Mesenchymal stem cell (in vitro differentiated cells and primary cell): ENCODE measurements at regions not wholly inside any gene's neighbourhood (a gene's known extent, or its start where the extent isn't known, plus 50 kb on each side); places are given as distances from the start of the nearest gene placed in this dataset.

Source experiments
- DNase-seq: peaks from one replicate; pipeline ENCODE4 v3.0.0-alpha.2; 2013
- H2AFZ ChIP-seq: one replicate; pipeline ENCODE4 v1.6.1; 2013; ENCODE audit warnings: low read depth, mild to moderate bottlenecking, control low read depth, inconsistent platforms, low read length, moderate library complexity
- H2AK5ac ChIP-seq: 2 replicates; pipeline ENCODE4 v1.6.1; 2013; ENCODE audit warnings: low read length, moderate library complexity, mild to moderate bottlenecking, inconsistent platforms; ENCODE audit not compliant: severe bottlenecking
- H2BK120ac ChIP-seq: one replicate; pipeline ENCODE4 v1.6.1; 2013; ENCODE audit warnings: low read depth, mild to moderate bottlenecking, inconsistent platforms, low read length, moderate library complexity
- H2BK12ac ChIP-seq, 2 experiments: one replicate each; pipeline ENCODE4 v1.6.1; 2013; ENCODE audit warnings: inconsistent platforms in 2 of 2, low read length in 2 of 2, mild to moderate bottlenecking in 2 of 2, moderate library complexity in 2 of 2, control low read depth in 1 of 2
- H2BK15ac ChIP-seq: one replicate; pipeline ENCODE4 v1.6.1; 2013; ENCODE audit warnings: mild to moderate bottlenecking, low read depth, inconsistent platforms; ENCODE audit not compliant: poor library complexity, severe bottlenecking
- H2BK5ac ChIP-seq: 2 replicates; pipeline ENCODE4 v1.6.1; 2013; ENCODE audit warnings: low read depth, mild to moderate bottlenecking, low read length, control low read depth, inconsistent platforms; ENCODE audit not compliant: poor library complexity, severe bottlenecking
- H3K14ac ChIP-seq, 2 experiments: one replicate each; pipeline ENCODE4 v1.6.1; 2013; ENCODE audit warnings: inconsistent platforms in 2 of 2, low read length in 2 of 2, control low read depth in 1 of 2, mild to moderate bottlenecking in 1 of 2, moderate library complexity in 1 of 2
- H3K18ac ChIP-seq, 2 experiments: one replicate each; pipeline ENCODE4 v1.6.1; 2013; ENCODE audit warnings: inconsistent platforms in 2 of 2, low read length in 2 of 2, control low read depth in 1 of 2, low read depth in 1 of 2, mild to moderate bottlenecking in 1 of 2
- H3K23ac ChIP-seq, 2 experiments: one replicate each; pipeline ENCODE4 v1.6.1; 2013; ENCODE audit warnings: inconsistent platforms in 2 of 2, low read length in 2 of 2, mild to moderate bottlenecking in 2 of 2, moderate library complexity in 2 of 2, control low read depth in 1 of 2
- H3K27ac ChIP-seq: 2 replicates; pipeline ENCODE4 v1.5.1; 2013; ENCODE audit warnings: mild to moderate bottlenecking, moderate library complexity, low read length, control low read depth, inconsistent platforms; ENCODE audit not compliant: poor library complexity, severe bottlenecking
- H3K27me3 ChIP-seq, 2 experiments: 2 replicates each; pipeline versions ENCODE4 v1.6.1 to v1.7.0; 2013; ENCODE audit warnings: low read length in 2 of 2, mild to moderate bottlenecking in 2 of 2, moderate library complexity in 2 of 2, control low read depth in 1 of 2, inconsistent platforms in 1 of 2; ENCODE audit not compliant: control insufficient read depth in 1 of 2, insufficient read depth in 1 of 2
- H3K36me3 ChIP-seq, 2 experiments: 2 replicates each; pipeline versions ENCODE4 v1.6.1 to v1.7.0; 2013; ENCODE audit warnings: low read length in 2 of 2, control low read depth in 1 of 2, inconsistent platforms in 1 of 2, low read depth in 1 of 2, mild to moderate bottlenecking in 1 of 2; ENCODE audit not compliant: insufficient read depth in 2 of 2, control insufficient read depth in 1 of 2
- H3K4ac ChIP-seq, 2 experiments: one replicate each; pipeline ENCODE4 v1.6.1; 2013; ENCODE audit warnings: inconsistent platforms in 2 of 2, low read length in 2 of 2, mild to moderate bottlenecking in 2 of 2, moderate library complexity in 2 of 2, control low read depth in 1 of 2, low read depth in 1 of 2
- H3K4me1 ChIP-seq: 2 replicates; pipeline ENCODE4 v1.6.1; 2013; ENCODE audit warnings: low read depth, low read length, control low read depth; ENCODE audit not compliant: control insufficient read depth, insufficient read depth
- H3K4me2 ChIP-seq: 2 replicates; pipeline ENCODE4 v1.6.1; 2013; ENCODE audit warnings: low read length, mild to moderate bottlenecking, inconsistent platforms; ENCODE audit not compliant: poor library complexity, severe bottlenecking
- H3K4me3 ChIP-seq, 2 experiments: 2 replicates each; pipeline versions ENCODE4 v1.5.1 to v1.7.0; 2013; ENCODE audit warnings: low read length in 2 of 2, mild to moderate bottlenecking in 2 of 2, control low read depth in 1 of 2, low read depth in 1 of 2; ENCODE audit not compliant: insufficient read depth in 1 of 2
- H3K79me1 ChIP-seq: replicated peaks from 2 replicates; pipeline ENCODE4 v1.6.1; 2013; ENCODE audit warnings: mild to moderate bottlenecking, control low read depth, low read length, inconsistent platforms; ENCODE audit not compliant: poor library complexity, severe bottlenecking
- H3K9ac ChIP-seq: 2 replicates; pipeline ENCODE4 v1.7.0; 2013; ENCODE audit warnings: mild to moderate bottlenecking, low read length, moderate library complexity
- H3K9me3 ChIP-seq: 2 replicates; pipeline ENCODE4 v1.7.0; 2013; ENCODE audit warnings: mild to moderate bottlenecking, low read length; ENCODE audit not compliant: control insufficient read depth
- H4K8ac ChIP-seq: one replicate; pipeline ENCODE4 v1.6.1; 2013; ENCODE audit warnings: inconsistent platforms, mild to moderate bottlenecking, low read length, moderate library complexity
- H4K91ac ChIP-seq: one replicate; pipeline ENCODE4 v1.6.1; 2013; ENCODE audit warnings: mild to moderate bottlenecking, low read length, inconsistent platforms
- WGBS: methylation state at CpG from one replicate; pipeline ENCODE4 v1.1.7; 2013; ENCODE audit warnings: mixed read lengths; 5-methylcytosine and 5-hydroxymethylcytosine counted together

GRCh38 chr2:59302683-59303082 is 1061.6 kb upstream of the FANCL start:
- DNase-seq, result no peak
- H3K9me3 ChIP-seq, result no peaks in the 10 kb centered on the region
- H3K9ac ChIP-seq, result no peak overlapping the region
- no peaks in the 10 kb centered on the region for H3K4me1 ChIP-seq
- H3K27ac ChIP-seq, result no peak overlapping the region
- H2AK5ac ChIP-seq, result no peak overlapping the region
- H2AFZ ChIP-seq, result no peak overlapping the region
- no peak overlapping the region for H4K91ac ChIP-seq
- no peak overlapping the region for H3K18ac ChIP-seq
- H3K4me3 ChIP-seq, result no peak overlapping the region
- H3K27me3 ChIP-seq, result peaks cover 0 to 17% of the 10 kb centered on the region in 2 experiments
- no peak overlapping the region for H3K23ac ChIP-seq
- H2BK12ac ChIP-seq, result no peak overlapping the region
- 89% methylated on average over 3 of the region's 3 CpGs for WGBS
- H2BK120ac ChIP-seq, result no peak overlapping the region
- no peak overlapping the region for H2BK5ac ChIP-seq
- no peak overlapping the region for H2BK15ac ChIP-seq
- no peak overlapping the region for H3K4ac ChIP-seq
- no peaks in the 10 kb centered on the region for H3K79me1 ChIP-seq
- H3K4me2 ChIP-seq, result no peak overlapping the region
- H3K14ac ChIP-seq, result no peak overlapping the region
- H4K8ac ChIP-seq, result no peak overlapping the region
- H3K36me3 ChIP-seq, result no peaks in the 10 kb centered on the region

- H2BK5ac ChIP-seq, result no peak overlapping the region
- H3K27ac ChIP-seq, result no peak overlapping the region
- H3K4me1 ChIP-seq, result no peaks in the 10 kb centered on the region
- H3K9me3 ChIP-seq, result no peaks in the 10 kb centered on the region
- no peak overlapping the region for H3K14ac ChIP-seq
- no peak overlapping the region for H2AK5ac ChIP-seq
- H2AFZ ChIP-seq, result no peak overlapping the region
- H4K8ac ChIP-seq, result no peak overlapping the region
- no peak overlapping the region for H2BK15ac ChIP-seq
- H4K91ac ChIP-seq, result no peak overlapping the region
- DNase-seq, result peak; percentile 72
- H3K27me3 ChIP-seq, result peaks cover 0 to 17% of the 10 kb centered on the region in 2 experiments
- H2BK12ac ChIP-seq, result no peak overlapping the region
- H3K4me2 ChIP-seq, result no peak overlapping the region
- no peak overlapping the region for H3K18ac ChIP-seq
- H2BK120ac ChIP-seq, result no peak overlapping the region
- no peaks in the 10 kb centered on the region for H3K79me1 ChIP-seq
- no peak overlapping the region for H3K4me3 ChIP-seq
- H3K36me3 ChIP-seq, result no peaks in the 10 kb centered on the region
- H3K23ac ChIP-seq, result no peak overlapping the region
- H3K9ac ChIP-seq, result no peak overlapping the region
- no peak overlapping the region for H3K4ac ChIP-seq
- WGBS, result 40% methylated on average over 9 of the region's 14 CpGs
Observed at GRCh38 chr2:59301466-59302402, 1060.6 kb upstream of the FANCL start.

GRCh38 chr2:59297816-59298215 is 1056.7 kb upstream of the FANCL start:
- H3K18ac ChIP-seq, result no peak overlapping the region
- H3K36me3 ChIP-seq, result no peaks in the 10 kb centered on the region
- H3K9me3 ChIP-seq, result no peaks in the 10 kb centered on the region
- H4K8ac ChIP-seq, result no peak overlapping the region
- peaks cover 0 to 13% of the 10 kb centered on the region in 2 experiments for H3K27me3 ChIP-seq
- H3K4ac ChIP-seq, result no peak overlapping the region
- no peak overlapping the region for H2AK5ac ChIP-seq
- H2BK15ac ChIP-seq, result no peak overlapping the region
- no peak overlapping the region for H3K23ac ChIP-seq
- H3K27ac ChIP-seq, result no peak overlapping the region
- H3K4me3 ChIP-seq, result no peak overlapping the region
- H2AFZ ChIP-seq, result no peak overlapping the region
- WGBS, result 71% methylated on average over 2 of the region's 2 CpGs
- no peak overlapping the region for H2BK5ac ChIP-seq
- H3K79me1 ChIP-seq, result no peaks in the 10 kb centered on the region
- H2BK12ac ChIP-seq, result no peak overlapping the region
- H3K4me1 ChIP-seq, result peaks cover 2% of the 10 kb centered on the region
- H3K9ac ChIP-seq, result no peak overlapping the region
- no peak overlapping the region for H2BK120ac ChIP-seq
- DNase-seq, result no peak
- no peak overlapping the region for H4K91ac ChIP-seq
- no peak overlapping the region for H3K14ac ChIP-seq
- H3K4me2 ChIP-seq, result no peak overlapping the region

- H3K79me1 ChIP-seq, result no peaks in the 10 kb centered on the region
- H2BK12ac ChIP-seq, result no peak overlapping the region
- H3K27me3 ChIP-seq, result peaks cover 0 to 8% of the 10 kb centered on the region in 2 experiments
- H3K4ac ChIP-seq, result no peak overlapping the region
- H3K4me1 ChIP-seq, result peaks cover 2% of the 10 kb centered on the region
- no peak overlapping the region for H2BK15ac ChIP-seq
- no peak overlapping the region for H3K23ac ChIP-seq
- H3K14ac ChIP-seq, result no peak overlapping the region
- no peaks in the 10 kb centered on the region for H3K36me3 ChIP-seq
- DNase-seq, result no peak
- H3K9ac ChIP-seq, result no peak overlapping the region
- no peak overlapping the region for H3K27ac ChIP-seq
- H2BK120ac ChIP-seq, result no peak overlapping the region
- WGBS, result 56% methylated on average over 2 of the region's 2 CpGs
- no peak overlapping the region for H3K4me2 ChIP-seq
- H2AK5ac ChIP-seq, result no peak overlapping the region
- H4K8ac ChIP-seq, result no peak overlapping the region
- no peak overlapping the region for H2BK5ac ChIP-seq
- H3K4me3 ChIP-seq, result no peak overlapping the region
- no peak overlapping the region for H2AFZ ChIP-seq
- H3K18ac ChIP-seq, result no peak overlapping the region
- H4K91ac ChIP-seq, result no peak overlapping the region
- H3K9me3 ChIP-seq, result no peaks in the 10 kb centered on the region
Observed at GRCh38 chr2:59296279-59296678, 1055.2 kb upstream of the FANCL start.
